LNCaP clone FGC (cell line): ENCODE measurements at regions not wholly inside any gene's neighbourhood (a gene's known extent, or its start where the extent isn't known, plus 50 kb on each side); places are given as distances from the start of the nearest gene placed in this dataset.
"Not testable (repeated sequence)": the region's sequence is repeated elsewhere in the genome, so short reads cannot be mapped to it uniquely, and the experiment has no call there.

Experiments
- DNase-seq: peaks from one replicate; pipeline ENCODE4 v3.0.0-alpha.2; 2011; ENCODE audit warnings: low read depth
- H3K4me3 ChIP-seq: 2 replicates; pipeline ENCODE4 v1.5.1; 2011; ENCODE audit warnings: mild to moderate bottlenecking, low read depth, low read length, control low read depth
- CTCF ChIP-seq: IDR thresholded peaks from 2 replicates; pipeline ENCODE4 v1.5.1; 2012; ENCODE audit warnings: mild to moderate bottlenecking; ENCODE audit not compliant: control insufficient read depth, insufficient read depth; ENCODE audit errors: extremely low read depth

- TF ChIP-seq CTCF, result no peak
- H3K4me3 ChIP-seq, result no peak overlapping the region
- no peak for DNase-seq
Observed at GRCh38 chr15:84143753-84144314, 91.7 kb upstream of the GOLGA6L4 start.

GRCh38 chr15:84144946-84145345, 90.6 kb upstream of the GOLGA6L4 start:
- DNase-seq, H3K4me3 ChIP-seq: not testable (repeated sequence)

- H3K4me3 ChIP-seq, DNase-seq: not testable (repeated sequence)
Observed at GRCh38 chr15:84146299-84146698, 89.3 kb upstream of the GOLGA6L4 start.

GRCh38 chr15:84147307-84147706, 88.3 kb upstream of the GOLGA6L4 start:
- not testable (repeated sequence) for H3K4me3 ChIP-seq, DNase-seq

- TF ChIP-seq CTCF, result no peak
- no peak overlapping the region for H3K4me3 ChIP-seq
- no peak for DNase-seq
Observed at GRCh38 chr15:84151205-84151931, 84.2 kb upstream of the GOLGA6L4 start.

- not testable (repeated sequence) for DNase-seq, H3K4me3 ChIP-seq
Observed at GRCh38 chr15:84152381-84152979, 83.1 kb upstream of the GOLGA6L4 start.

- not testable (repeated sequence) for DNase-seq, H3K4me3 ChIP-seq
Observed at GRCh38 chr15:84153655-84154140, 81.9 kb upstream of the GOLGA6L4 start.

GRCh38 chr15:84154314-84154713, 81.3 kb upstream of the GOLGA6L4 start:
- not testable (repeated sequence) for DNase-seq, H3K4me3 ChIP-seq

GRCh38 chr15:84154787-84155186, 80.8 kb upstream of the GOLGA6L4 start:
- not testable (repeated sequence) for H3K4me3 ChIP-seq, DNase-seq

GRCh38 chr15:84155792-84156587, 79.6 kb upstream of the GOLGA6L4 start:
- not testable (repeated sequence) for H3K4me3 ChIP-seq, DNase-seq

GRCh38 chr15:84156588-84156840, 79.1 kb upstream of the GOLGA6L4 start:
- not testable (repeated sequence) for H3K4me3 ChIP-seq, DNase-seq

GRCh38 chr15:84157056-84157632, 78.4 kb upstream of the GOLGA6L4 start:
- not testable (repeated sequence) for DNase-seq, H3K4me3 ChIP-seq

GRCh38 chr15:84157857-84158256, 77.7 kb upstream of the GOLGA6L4 start:
- not testable (repeated sequence) for H3K4me3 ChIP-seq, DNase-seq

- not testable (repeated sequence) for H3K4me3 ChIP-seq, DNase-seq
Observed at GRCh38 chr15:84159346-84160269, 76.0 kb upstream of the GOLGA6L4 start.
